Erythroblast (primary cell): ENCODE measurements at regions not wholly inside any gene's neighbourhood (a gene's known extent, or its start where the extent isn't known, plus 50 kb on each side); places are given as distances from the start of the nearest gene placed in this dataset.
A peak's percentile ranks its signal among the peaks of the same experiment; 100 is the strongest.
"Not testable (repeated sequence)": the region's sequence is repeated elsewhere in the genome, so short reads cannot be mapped to it uniquely, and the experiment has no call there.

Experiments used
- DNase-seq, 2 experiments: peaks; one replicate each; lab custom pipeline; 2025; lab: John Stamatoyannopoulos, UW
- GATA1 ChIP-seq: IDR thresholded peaks from 2 replicates; pipeline ENCODE4 v1.6.1; 2011; ENCODE audit warnings: low read depth, mild to moderate bottlenecking, control low read depth, low read length, moderate library complexity
- POLR2A ChIP-seq: IDR thresholded peaks from 2 replicates; pipeline ENCODE4 v1.6.1; 2011; ENCODE audit warnings: mild to moderate bottlenecking, low read length

DNA sequence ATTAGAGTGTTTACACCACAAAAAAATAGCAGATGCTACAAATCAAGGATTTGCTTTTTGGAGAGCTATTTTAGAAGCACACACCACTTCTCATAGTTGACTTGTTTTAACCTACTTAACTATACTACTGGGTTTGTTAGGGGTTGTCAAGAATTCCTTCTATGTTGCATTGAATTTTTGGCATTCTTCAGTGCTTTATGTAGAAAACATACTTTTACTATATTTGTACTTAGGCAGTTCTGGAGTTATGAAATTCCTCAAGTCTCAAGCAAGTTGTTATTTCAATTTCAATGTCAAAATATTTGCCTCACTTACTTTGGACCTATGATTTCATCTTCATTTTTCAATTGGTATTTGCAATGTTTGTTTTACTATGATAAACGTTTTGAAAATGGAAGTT lies 449.6 kb downstream of the GLUD2 start:
- no peak for DNase-seq
- no peak for TF ChIP-seq POLR2A
- no peak for TF ChIP-seq GATA1

DNA sequence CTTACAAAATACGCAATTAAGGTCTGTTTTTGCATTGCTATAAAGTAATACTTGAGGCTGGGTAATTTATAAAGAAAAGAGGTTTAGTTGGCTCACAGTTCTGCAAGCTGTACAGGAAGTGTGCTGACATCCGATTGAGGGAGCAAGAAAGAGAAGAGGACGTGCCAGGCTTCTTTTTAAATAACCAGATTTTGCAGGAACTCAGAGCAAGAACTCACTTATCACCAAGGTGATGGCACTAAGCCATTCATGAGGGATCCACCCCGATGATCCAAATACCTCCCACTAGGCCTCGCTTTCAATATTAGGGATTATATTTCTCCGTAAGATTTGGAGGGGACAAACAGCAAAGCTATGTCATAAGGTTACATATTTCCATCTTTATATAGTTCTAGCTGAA lies 456.7 kb downstream of the GLUD2 start:
- DNase-seq: no peak
- TF ChIP-seq GATA1: no peak
- no peak for TF ChIP-seq POLR2A

DNA sequence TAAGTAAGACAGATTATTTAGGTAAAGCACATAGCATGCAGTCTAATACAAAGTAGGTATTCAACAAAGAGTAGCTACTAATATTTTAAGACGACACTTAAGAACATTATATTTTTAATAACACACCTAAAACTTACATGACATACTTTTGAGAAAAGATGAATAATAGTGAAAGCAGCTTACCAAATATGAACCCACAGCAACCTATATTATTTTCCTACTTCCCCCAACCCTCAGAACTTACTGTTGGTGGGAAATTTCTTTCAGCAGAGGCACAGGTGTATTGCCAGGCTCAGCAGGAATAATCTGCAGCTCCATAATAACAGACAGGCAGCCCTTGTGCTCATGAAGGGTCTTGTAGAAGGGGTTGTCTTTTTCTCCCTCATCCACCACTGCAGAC lies 498.9 kb downstream of the GLUD2 start:
- TF ChIP-seq POLR2A: no peak
- no peak for TF ChIP-seq GATA1

DNA sequence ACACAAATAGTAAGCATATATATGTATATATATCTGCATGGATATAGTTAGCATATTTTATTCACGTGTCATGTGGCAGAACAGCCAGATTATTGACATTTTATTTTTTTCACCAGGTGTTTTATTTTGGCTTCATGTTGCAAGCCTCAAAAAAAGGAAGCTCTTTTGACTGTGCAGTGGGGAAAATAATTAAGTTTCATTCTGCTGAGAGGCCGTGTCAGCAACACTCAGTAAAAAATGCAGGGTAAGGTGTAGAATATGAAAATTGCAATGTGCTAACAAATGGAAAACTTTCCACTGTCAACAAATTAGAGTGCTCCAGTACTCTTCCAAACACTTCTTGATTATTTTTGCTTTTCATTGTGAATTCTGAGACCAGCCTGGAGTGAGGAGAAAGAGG lies 511.5 kb downstream of the GLUD2 start:
- no peak for TF ChIP-seq POLR2A
- TF ChIP-seq GATA1: no peak
- DNase-seq: no peak

More for the DNA sequence above, 498.9 kb downstream of the GLUD2 start:
- DNase-seq: no peak

DNA sequence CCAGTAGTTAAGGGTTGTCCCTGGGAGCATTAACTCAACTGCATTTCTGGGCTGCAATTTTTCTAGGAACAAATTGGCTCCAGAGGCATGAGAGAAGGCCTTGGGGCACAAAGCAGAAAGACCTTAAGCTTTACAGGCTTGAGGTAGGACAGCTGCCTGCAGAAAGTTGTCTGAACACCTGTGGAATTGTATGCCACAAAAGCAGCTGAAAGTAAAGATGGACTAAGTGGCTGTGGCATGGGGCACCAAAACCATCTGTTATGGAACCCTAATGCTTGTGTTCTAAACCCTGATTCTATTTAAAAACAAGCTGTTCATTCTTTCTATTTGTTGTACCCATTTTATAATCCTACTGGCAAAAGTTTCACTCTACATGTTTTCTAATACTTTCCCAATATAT lies 515.2 kb downstream of the GLUD2 start:
- TF ChIP-seq GATA1 (no peak), POLR2A (no peak)
- no peak for DNase-seq

DNA sequence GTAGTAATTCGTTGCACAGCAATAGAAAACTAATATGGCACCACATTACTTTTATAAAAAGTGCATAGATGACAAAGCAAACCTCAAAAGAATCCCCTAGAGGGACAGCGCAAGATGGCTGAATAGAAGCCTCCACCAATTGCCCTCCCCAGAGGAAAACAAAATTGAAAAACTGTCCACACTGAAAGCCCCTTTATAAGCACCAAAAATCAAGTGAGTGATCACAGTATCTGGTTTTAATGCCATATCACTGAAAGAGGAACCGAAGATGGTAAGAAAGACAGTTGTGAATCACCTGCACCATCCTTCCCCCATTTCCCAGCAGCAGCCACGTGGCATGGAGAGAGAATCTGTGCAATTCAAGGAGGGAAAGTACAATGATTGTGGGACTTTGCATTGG lies 522.2 kb downstream of the GLUD2 start:
- DNase-seq: no peak
- TF ChIP-seq GATA1 (no peak), POLR2A (no peak)

DNA sequence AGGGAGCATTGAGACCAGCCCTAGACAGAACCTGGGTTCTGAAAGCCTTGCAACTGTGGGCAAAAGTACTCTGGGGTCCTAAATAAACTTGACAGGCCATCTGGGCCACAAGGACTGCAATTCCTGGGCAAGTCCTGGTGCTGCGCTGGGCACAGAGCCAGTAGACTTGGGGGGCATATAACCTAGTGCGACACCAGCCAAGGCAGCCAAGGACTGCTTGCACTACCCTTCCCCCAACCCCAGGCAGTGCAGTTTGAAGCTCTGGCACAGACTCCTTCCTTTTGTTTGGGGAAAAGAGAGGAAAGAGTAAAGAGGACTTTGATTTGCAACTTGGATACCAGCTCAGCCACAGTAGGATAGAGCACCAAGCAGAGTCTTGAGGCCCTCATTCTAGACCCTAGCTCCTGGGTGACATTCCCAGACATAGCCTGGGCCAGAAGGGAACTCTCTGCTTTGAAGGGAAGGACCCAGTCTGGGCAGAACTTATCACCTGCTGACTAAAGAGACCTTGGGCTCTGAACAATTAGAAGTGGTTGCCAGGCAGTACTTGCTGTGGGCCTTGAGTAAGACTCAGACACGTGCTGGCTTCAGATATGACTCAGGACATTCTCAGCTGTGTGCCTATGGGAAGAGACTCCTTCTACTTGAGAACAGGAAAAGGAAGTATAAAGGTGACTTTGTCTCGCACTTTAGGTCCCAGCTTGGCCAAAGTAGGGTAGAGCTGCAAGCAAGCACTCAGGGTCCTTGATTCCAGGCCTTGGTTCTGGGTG lies 522.8 kb downstream of the GLUD2 start:
- TF ChIP-seq GATA1 (no peak), POLR2A (no peak)
- no peak for DNase-seq

DNA sequence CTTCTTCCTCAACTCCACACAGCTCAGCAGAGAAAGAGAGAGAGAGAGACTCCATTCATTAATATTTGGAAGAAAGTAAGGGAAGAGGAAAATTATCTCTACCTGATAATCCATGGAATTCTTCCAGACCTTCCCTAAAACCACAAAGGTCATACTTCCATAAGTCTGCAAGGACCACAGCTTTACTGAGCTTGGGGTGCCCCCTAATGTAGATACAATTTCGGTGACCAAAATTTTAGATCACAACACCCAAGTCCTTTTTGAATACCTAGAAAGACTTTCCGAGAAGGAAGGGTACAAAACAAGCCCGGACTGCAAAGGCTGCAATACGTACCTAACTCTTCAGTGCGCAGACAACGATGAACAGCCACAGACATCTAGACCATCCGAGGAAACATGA lies 523.9 kb downstream of the GLUD2 start:
- TF ChIP-seq POLR2A: no peak
- TF ChIP-seq GATA1: no peak
- DNase-seq: no peak

DNA sequence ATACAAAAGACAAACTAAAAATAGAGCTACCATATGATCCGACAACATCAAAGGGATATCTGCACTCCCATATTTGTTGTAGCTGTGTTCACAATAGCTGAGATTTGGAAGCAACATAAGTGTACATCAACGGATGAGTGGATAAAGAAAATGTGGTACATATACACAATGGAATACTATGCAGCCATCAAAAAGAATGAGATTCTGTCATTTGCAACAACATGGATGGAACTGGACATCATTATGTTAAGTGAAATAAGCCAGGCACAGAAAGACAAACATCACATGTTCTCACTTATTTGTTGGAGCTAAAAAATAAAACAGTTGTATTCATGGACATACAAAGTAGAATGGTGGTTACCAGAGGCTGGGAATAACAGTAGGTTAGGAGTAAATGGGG lies 527.0 kb downstream of the GLUD2 start:
- DNase-seq: not testable (repeated sequence)

DNA sequence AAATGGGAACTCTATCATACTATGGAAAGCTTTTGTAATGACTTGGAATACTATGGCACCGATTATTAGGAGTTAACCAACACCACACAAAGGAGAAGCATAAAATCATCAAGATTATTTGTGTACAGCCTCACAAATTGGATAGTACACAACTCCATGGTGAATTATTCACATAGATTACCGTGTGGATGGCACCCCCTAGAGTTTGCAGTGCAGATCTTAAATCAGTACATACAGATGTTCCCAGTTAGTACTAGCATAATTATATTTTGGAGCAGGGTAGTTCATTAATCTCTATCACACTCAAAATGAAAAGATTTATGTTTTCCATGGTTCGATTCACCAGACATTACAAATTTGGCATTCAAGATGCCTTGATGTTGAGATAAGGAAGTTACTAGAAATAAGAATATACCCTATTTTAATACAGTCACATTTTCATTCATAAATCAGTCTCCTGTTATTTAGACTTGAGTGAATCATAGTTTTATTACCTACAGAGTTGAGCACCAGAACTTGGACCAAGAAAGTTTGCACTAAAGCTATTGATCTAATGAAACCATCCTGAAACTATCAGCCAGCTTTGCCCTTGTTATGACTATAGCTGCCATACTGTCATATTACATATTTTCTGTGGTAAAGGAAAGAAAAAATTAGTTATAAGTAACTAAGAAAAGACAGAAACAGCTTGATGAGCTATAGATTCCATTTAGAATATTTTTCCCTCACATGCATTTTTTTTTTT lies 531.8 kb downstream of the GLUD2 start:
- peak; percentile 0 to 25 for DNase-seq
- TF ChIP-seq POLR2A: no peak

DNA sequence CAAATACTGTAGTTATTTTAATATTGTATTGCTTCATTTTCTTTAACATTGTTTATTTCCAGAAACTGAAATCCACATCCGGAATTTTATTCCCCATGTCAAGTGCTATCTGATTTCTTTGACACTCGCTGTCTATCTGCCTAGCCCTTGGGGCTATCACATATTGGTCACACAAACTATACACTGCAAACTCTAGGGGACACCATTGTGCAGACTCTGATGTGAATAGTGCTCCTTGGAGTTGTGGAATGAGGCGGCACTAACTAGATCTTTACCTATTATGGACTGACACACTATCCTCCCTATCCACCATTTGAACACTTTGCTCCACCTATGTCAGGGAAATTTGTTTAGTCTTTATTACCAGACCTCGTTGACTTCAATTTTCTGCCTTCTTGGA lies 534.5 kb downstream of the GLUD2 start:
- no peak for DNase-seq
- TF ChIP-seq POLR2A (no peak), GATA1 (no peak)

DNA sequence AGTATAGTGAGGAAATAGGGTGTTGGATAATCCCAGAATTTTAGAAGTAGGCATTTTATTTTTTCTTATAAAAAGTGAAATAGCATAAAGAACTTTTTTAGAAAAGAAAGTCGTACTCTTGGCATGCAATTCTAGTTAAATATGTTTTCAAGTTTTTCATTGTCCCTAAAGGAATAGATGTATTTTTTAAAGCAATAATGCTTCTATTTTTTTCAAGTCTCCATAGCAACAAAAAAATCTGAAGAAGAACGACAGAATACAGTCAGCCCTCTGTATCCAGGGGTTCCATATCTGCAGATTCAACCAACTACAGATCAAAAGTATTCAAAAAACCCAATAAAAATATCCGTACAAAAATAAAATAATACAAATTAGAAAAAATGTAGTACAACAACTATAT lies 538.2 kb downstream of the GLUD2 start:
- TF ChIP-seq POLR2A (no peak), GATA1 (no peak)
- no peak for DNase-seq

DNA sequence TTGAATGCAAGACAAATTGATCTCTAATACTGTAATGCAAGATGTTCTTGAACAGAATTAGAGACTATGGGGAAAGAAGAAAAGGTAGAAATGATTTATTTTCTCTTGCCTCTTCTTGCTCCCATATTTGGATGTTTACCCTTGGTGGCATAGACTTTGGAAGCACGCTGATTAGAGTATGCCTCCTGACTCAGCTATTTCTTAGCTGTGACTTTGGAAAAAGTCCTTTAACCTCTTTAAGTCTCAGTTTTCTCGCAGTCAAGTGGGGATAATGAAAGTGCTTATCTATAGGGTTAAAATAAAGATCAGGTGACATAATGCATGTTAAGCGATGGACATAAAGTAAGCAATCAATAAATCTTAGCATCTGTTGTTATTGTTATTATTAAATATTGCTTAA lies 545.5 kb downstream of the GLUD2 start:
- TF ChIP-seq GATA1 (no peak), POLR2A (no peak)
- no peak for DNase-seq

DNA sequence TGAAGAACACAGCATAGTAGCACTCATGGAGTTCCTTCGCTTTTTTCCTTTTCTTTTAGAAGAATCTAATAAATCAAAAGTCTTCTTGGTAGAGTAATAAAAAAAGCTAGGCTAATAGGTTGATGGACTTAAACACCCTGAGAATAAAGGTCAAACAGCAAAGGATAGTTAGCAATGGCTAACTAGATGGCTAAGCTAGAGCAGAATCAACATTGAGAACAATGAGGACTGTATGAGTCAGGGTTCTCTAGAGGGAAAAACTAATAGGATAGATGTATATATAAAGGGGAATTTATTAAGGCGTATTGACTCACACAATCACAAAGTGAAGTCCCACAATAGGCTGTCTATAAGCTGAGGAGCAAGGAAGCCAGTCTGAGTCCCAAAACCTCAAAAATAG lies 550.9 kb downstream of the GLUD2 start:
- no peak for DNase-seq
- TF ChIP-seq POLR2A (no peak), GATA1 (no peak)

DNA sequence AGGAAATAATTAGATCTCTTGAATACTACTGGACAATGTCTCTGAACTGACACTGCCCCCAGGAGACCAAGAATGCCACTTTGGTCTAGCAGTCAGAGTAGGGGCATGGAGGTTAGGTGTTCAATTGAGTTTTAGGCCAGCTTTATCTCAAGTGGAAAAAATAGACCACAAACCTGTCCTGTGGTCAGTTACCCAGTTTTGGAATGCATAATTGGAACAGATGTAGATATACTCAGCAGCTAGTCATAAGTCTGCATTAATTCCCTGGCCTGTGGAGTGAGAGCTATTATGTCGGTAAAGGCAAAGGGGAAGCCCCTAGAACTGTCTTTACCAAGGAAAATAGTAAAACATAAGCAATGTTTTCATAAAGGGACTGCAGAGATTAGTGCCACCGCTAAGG lies 587.7 kb downstream of the GLUD2 start:
- no peak for TF ChIP-seq GATA1
- TF ChIP-seq POLR2A: no peak
- no peak for DNase-seq
